Ovary (tissue), 3 donors: ENCODE measurements at regions not wholly inside any gene's neighbourhood (a gene's known extent, or its start where the extent isn't known, plus 50 kb on each side); places are given as distances from the start of the nearest gene placed in this dataset.

Source experiments
- POLR2A ChIP-seq: fragments of 450-650 bp; IDR thresholded peaks from one replicate; pipeline ENCODE4 v1.6.1; 2017; ENCODE audit warnings: antibody characterized with exemption, mild to moderate bottlenecking, moderate library complexity
- TF ChIP-seq, protein P1 (sequence below), 3 donors: fragments of 450-650 bp in 2 of 3; fragments of 200-600 bp in 1 of 3; IDR thresholded peaks; one replicate each; pipeline versions ENCODE4 v1.5.1 to v1.8.0; 2016 to 2022; ENCODE audit warnings: antibody characterized with exemption in 3 of 3, mild to moderate bottlenecking in 1 of 3
- donor health status: DM: no; HTN: no; CAD: no.

DNA sequence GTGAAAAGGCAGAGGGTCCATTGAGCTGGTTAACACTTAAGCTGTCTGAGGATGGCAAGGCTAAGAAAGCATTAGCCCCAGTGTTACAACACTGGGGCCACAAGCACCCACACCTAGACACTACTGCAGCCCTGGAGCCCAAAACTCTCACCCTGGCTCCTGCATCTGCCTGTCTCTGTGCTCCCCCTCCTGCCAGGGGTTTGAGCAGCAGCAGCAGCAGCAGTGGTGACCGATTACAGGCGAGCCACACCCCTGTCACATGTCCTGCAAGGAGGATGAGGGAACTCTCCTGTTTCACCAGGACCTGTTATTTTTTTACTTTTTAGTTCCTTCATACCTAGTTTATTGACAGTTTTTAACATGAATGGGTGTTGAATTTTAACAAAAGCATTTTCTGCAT lies 326.7 kb upstream of the MAP2 start:
- no peak for TF ChIP-seq POLR2A
- TF ChIP-seq, protein P1, sequence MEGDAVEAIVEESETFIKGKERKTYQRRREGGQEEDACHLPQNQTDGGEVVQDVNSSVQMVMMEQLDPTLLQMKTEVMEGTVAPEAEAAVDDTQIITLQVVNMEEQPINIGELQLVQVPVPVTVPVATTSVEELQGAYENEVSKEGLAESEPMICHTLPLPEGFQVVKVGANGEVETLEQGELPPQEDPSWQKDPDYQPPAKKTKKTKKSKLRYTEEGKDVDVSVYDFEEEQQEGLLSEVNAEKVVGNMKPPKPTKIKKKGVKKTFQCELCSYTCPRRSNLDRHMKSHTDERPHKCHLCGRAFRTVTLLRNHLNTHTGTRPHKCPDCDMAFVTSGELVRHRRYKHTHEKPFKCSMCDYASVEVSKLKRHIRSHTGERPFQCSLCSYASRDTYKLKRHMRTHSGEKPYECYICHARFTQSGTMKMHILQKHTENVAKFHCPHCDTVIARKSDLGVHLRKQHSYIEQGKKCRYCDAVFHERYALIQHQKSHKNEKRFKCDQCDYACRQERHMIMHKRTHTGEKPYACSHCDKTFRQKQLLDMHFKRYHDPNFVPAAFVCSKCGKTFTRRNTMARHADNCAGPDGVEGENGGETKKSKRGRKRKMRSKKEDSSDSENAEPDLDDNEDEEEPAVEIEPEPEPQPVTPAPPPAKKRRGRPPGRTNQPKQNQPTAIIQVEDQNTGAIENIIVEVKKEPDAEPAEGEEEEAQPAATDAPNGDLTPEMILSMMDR (IDR thresholded peaks at IDR 0.05), result no peak
